Liver (tissue), 3 donors: ENCODE measurements at regions not wholly inside any gene's neighbourhood (a gene's known extent, or its start where the extent isn't known, plus 50 kb on each side); places are given as distances from the start of the nearest gene placed in this dataset.

ENCODE experiments used
- EGR1 ChIP-seq, 2 donors: IDR thresholded peaks; 2 replicates each; pipeline ENCODE4 v1.6.1; 2016 to 2018; ENCODE audit warnings: antibody characterized with exemption in 2 of 2, low read depth in 2 of 2
- FOXA1 ChIP-seq: IDR thresholded peaks from 2 replicates; pipeline ENCODE4 v1.6.1; 2016; ENCODE audit warnings: antibody characterized with exemption
- HNF4G ChIP-seq: IDR thresholded peaks from 2 replicates; pipeline ENCODE4 v1.6.1; 2016; ENCODE audit warnings: antibody characterized with exemption
- JUND ChIP-seq, 2 donors: IDR thresholded peaks; 2 replicates each; pipeline ENCODE4 v1.6.1; 2016; ENCODE audit warnings: antibody characterized with exemption in 2 of 2
- RAD21 ChIP-seq, 2 donors: IDR thresholded peaks; 2 replicates each; pipeline ENCODE4 v1.6.1; 2016; ENCODE audit warnings: antibody characterized with exemption in 2 of 2, mild to moderate bottlenecking in 2 of 2
- RXRA ChIP-seq, 2 donors: IDR thresholded peaks; 2 replicates each; pipeline ENCODE4 v1.6.1; 2017 to 2018; ENCODE audit warnings: antibody characterized with exemption in 2 of 2, mild to moderate bottlenecking in 1 of 2
- SP1 ChIP-seq: IDR thresholded peaks from 2 replicates; pipeline ENCODE4 v1.6.1; 2018; ENCODE audit warnings: antibody characterized with exemption, mild to moderate bottlenecking
- TAF1 ChIP-seq: conservative IDR thresholded peaks from 2 replicates; pipeline ENCODE4 v1.6.1; 2016; ENCODE audit warnings: antibody characterized with exemption, mild to moderate bottlenecking
- YY1 ChIP-seq: IDR thresholded peaks from 2 replicates; pipeline ENCODE4 v1.6.1; 2016; ENCODE audit warnings: antibody characterized with exemption, mild to moderate bottlenecking
- TF ChIP-seq, protein P1 (sequence below): fragments of 150-350 bp; IDR thresholded peaks from 2 replicates; pipeline ENCODE4 v1.5.1; 2017; ENCODE audit warnings: improper control_type of control experiment, low read depth, low read length; ENCODE audit not compliant: missing input control
- TF ChIP-seq, protein P2 (sequence below): IDR thresholded peaks from 2 replicates; pipeline ENCODE4 v1.6.1; 2016; ENCODE audit warnings: antibody characterized with exemption
- TF ChIP-seq, protein P3 (sequence below): IDR thresholded peaks from 2 replicates; pipeline ENCODE4 v1.6.1; 2016; ENCODE audit warnings: antibody characterized with exemption
- donor health status: healthy.
- donor health status: healthy.

DNA sequence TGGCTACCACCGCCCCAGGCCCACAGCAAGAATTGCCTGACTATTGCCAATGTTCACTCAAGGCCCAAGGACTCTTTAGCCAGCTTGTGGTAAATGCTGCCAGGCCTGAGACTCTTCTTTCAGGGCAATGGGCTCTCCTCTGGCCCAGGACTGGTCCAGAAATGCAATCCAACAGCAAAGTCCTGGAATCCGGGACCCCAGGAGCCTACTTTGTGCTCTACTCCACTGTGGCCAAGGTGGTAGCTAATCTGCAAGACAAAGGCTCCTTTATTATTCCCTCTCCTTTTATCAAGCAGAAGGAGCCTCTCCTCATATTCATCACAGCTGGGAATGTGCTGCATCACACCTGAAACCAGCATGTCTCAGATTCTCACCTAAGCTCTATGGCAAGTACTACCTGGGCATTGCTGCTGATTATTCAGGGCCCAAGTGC is 107.6 kb upstream of the PRSS58 start:
- TF ChIP-seq TAF1 (no peak), EGR1 (IDR thresholded peaks at IDR 0.05; ENCODE audit: low read depth in 2 of 2) (no peak), JUND (IDR thresholded peaks at IDR 0.05) (no peak), SP1 (no peak), YY1 (no peak), RXRA (IDR thresholded peaks at IDR 0.05) (no peak), HNF4G (no peak), FOXA1 (no peak), RAD21 (IDR thresholded peaks at IDR 0.05) (no peak)
- TF ChIP-seq, protein P1, sequence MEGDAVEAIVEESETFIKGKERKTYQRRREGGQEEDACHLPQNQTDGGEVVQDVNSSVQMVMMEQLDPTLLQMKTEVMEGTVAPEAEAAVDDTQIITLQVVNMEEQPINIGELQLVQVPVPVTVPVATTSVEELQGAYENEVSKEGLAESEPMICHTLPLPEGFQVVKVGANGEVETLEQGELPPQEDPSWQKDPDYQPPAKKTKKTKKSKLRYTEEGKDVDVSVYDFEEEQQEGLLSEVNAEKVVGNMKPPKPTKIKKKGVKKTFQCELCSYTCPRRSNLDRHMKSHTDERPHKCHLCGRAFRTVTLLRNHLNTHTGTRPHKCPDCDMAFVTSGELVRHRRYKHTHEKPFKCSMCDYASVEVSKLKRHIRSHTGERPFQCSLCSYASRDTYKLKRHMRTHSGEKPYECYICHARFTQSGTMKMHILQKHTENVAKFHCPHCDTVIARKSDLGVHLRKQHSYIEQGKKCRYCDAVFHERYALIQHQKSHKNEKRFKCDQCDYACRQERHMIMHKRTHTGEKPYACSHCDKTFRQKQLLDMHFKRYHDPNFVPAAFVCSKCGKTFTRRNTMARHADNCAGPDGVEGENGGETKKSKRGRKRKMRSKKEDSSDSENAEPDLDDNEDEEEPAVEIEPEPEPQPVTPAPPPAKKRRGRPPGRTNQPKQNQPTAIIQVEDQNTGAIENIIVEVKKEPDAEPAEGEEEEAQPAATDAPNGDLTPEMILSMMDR: no peak
- TF ChIP-seq, protein P2, sequence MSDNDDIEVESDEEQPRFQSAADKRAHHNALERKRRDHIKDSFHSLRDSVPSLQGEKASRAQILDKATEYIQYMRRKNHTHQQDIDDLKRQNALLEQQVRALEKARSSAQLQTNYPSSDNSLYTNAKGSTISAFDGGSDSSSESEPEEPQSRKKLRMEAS: no peak
- TF ChIP-seq, protein P3, sequence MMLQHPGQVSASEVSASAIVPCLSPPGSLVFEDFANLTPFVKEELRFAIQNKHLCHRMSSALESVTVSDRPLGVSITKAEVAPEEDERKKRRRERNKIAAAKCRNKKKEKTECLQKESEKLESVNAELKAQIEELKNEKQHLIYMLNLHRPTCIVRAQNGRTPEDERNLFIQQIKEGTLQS: no peak
